IMR-90 (cell line): ENCODE measurements at regions not wholly inside any gene's neighbourhood (a gene's known extent, or its start where the extent isn't known, plus 50 kb on each side); places are given as distances from the start of the nearest gene placed in this dataset.

Experiments used
- ATAC-seq: fragments of 200-7000 bp; cut with Tn5 transposase; 2 replicates; pipeline ENCODE4 v1.9.1; 2020; ENCODE audit warnings: low read depth, mild to moderate bottlenecking, moderate library complexity
- BruUV-seq: library from RNA; stranded (reverse); fragments of 400-500 nt; replicated peaks from 2 replicates; lab custom pipeline; 2021; lab: Mats Ljungman, UMichigan
- CTCF ChIA-PET: fragments of 300-600 bp; formaldehyde crosslinking; extraction: SDS; loops from one replicate; lab custom pipeline; 2021; ENCODE audit warnings: antibody characterized with exemption; lab: Yijun Ruan, JAX
- POLR2A ChIA-PET: fragments of 300-600 bp; sonication (Branson Sonifier 250); formaldehyde crosslinking; loops from one replicate; lab custom pipeline; 2022; ENCODE audit warnings: antibody characterized with exemption; ENCODE audit not compliant: unreplicated experiment; lab: Charles Lee
- DNase-seq: peaks from one replicate; pipeline ENCODE4 v3.0.0; 2013
- H2AFZ ChIP-seq: replicated peaks from 2 replicates; pipeline ENCODE3; 2013; ENCODE audit warnings: low read length, mild to moderate bottlenecking; ENCODE audit not compliant: poor library complexity
- H2AK5ac ChIP-seq: 2 replicates; pipeline ENCODE4 v1.6.1; 2013; ENCODE audit warnings: low read depth, low read length, inconsistent platforms
- H2AK9ac ChIP-seq: replicated peaks from 2 replicates; pipeline ENCODE3; 2013; ENCODE audit warnings: mild to moderate bottlenecking, low read depth, low read length, moderate library complexity; ENCODE audit not compliant: poor library complexity
- H2BK120ac ChIP-seq: 2 replicates; pipeline ENCODE4 v1.6.1; 2013; ENCODE audit warnings: low read depth, low read length, inconsistent platforms
- H2BK15ac ChIP-seq: 3 replicates; pipeline ENCODE4 v1.6.1; 2013; ENCODE audit warnings: low read depth, low read length, inconsistent platforms
- H2BK20ac ChIP-seq: 2 replicates; pipeline ENCODE4 v1.6.1; 2013; ENCODE audit warnings: low read depth, mild to moderate bottlenecking, inconsistent platforms, low read length, moderate library complexity
- H2BK5ac ChIP-seq: 2 replicates; pipeline ENCODE4 v1.6.1; 2013; ENCODE audit warnings: mild to moderate bottlenecking, low read depth, low read length, inconsistent platforms; ENCODE audit not compliant: poor library complexity, severe bottlenecking
- H3K14ac ChIP-seq: replicated peaks from 2 replicates; pipeline ENCODE4 v1.6.1; 2013; ENCODE audit warnings: low read depth, low read length, inconsistent platforms
- H3K18ac ChIP-seq: 2 replicates; pipeline ENCODE4 v1.6.1; 2013; ENCODE audit warnings: low read depth, low read length, control low read depth
- H3K23ac ChIP-seq: 2 replicates; pipeline ENCODE4 v1.6.1; 2013; ENCODE audit warnings: low read depth, low read length, inconsistent platforms
- H3K27ac ChIP-seq: 2 replicates; pipeline ENCODE4 v1.5.1; 2013; ENCODE audit warnings: mild to moderate bottlenecking, control low read depth, low read length; ENCODE audit not compliant: insufficient read depth
- H3K27me3 ChIP-seq: 2 replicates; pipeline ENCODE4 v1.6.1; 2013; ENCODE audit warnings: low read length; ENCODE audit not compliant: control insufficient read depth, insufficient read depth
- H3K36me3 ChIP-seq: 2 replicates; pipeline ENCODE4 v1.6.1; 2013; ENCODE audit warnings: low read length, mixed read lengths; ENCODE audit not compliant: control insufficient read depth, insufficient read depth
- H3K4ac ChIP-seq: 2 replicates; pipeline ENCODE4 v1.6.1; 2013; ENCODE audit warnings: low read depth, low read length, inconsistent platforms
- H3K4me1 ChIP-seq: 2 replicates; pipeline ENCODE4 v1.6.1; 2013; ENCODE audit warnings: low read length, mixed read lengths; ENCODE audit not compliant: control insufficient read depth, insufficient read depth
- H3K4me2 ChIP-seq: 2 replicates; pipeline ENCODE4 v1.6.1; 2013; ENCODE audit warnings: low read depth, mild to moderate bottlenecking, control low read depth, low read length, moderate library complexity
- H3K4me3 ChIP-seq: 2 replicates; pipeline ENCODE4 v1.5.1; 2013; ENCODE audit warnings: low read depth, mild to moderate bottlenecking, control low read depth, low read length, moderate library complexity; ENCODE audit not compliant: insufficient read depth
- H3K56ac ChIP-seq: 2 replicates; pipeline ENCODE4 v1.6.1; 2013; ENCODE audit warnings: low read length, inconsistent platforms; ENCODE audit not compliant: insufficient read depth; ENCODE audit errors: extremely low read depth
- H3K79me1 ChIP-seq, 2 experiments: 2 replicates each; pipeline ENCODE4 v1.6.1; 2013; ENCODE audit warnings: low read length in 2 of 2, inconsistent platforms in 1 of 2, low read depth in 1 of 2
- H3K9ac ChIP-seq: 2 replicates; pipeline ENCODE4 v1.6.1; 2013; ENCODE audit warnings: low read depth, low read length, control low read depth
- H3K9me1 ChIP-seq: 2 replicates; pipeline ENCODE4 v1.6.1; 2013; ENCODE audit warnings: low read length, inconsistent platforms; ENCODE audit not compliant: insufficient read depth
- H3K9me3 ChIP-seq: 2 replicates; pipeline ENCODE4 v1.6.1; 2013; ENCODE audit warnings: low read length; ENCODE audit not compliant: control insufficient read depth, insufficient read depth
- H4K20me1 ChIP-seq: 2 replicates; pipeline ENCODE4 v1.6.1; 2013; ENCODE audit warnings: low read length, inconsistent platforms; ENCODE audit not compliant: insufficient read depth
- H4K5ac ChIP-seq: 2 replicates; pipeline ENCODE4 v1.6.1; 2013; ENCODE audit warnings: mild to moderate bottlenecking, low read depth, low read length, control low read depth
- H4K8ac ChIP-seq, 2 experiments: 2 replicates each; pipeline ENCODE4 v1.6.1; 2013; ENCODE audit warnings: low read depth in 2 of 2, low read length in 2 of 2, control low read depth in 1 of 2, inconsistent platforms in 1 of 2
- H4K91ac ChIP-seq: 2 replicates; pipeline ENCODE4 v1.6.1; 2013; ENCODE audit warnings: low read depth, low read length, inconsistent platforms; ENCODE audit not compliant: insufficient read depth
- BHLHE40 ChIP-seq: fragments of 150-350 bp; IDR thresholded peaks from 2 replicates; pipeline ENCODE4 v1.6.1; 2016; ENCODE audit warnings: mild to moderate bottlenecking, low read depth, low read length
- CEBPB ChIP-seq: IDR thresholded peaks from 2 replicates; pipeline ENCODE4 v1.6.1; 2012; ENCODE audit warnings: low read depth, low read length, improper control_type of control experiment
- CHD1 ChIP-seq: IDR thresholded peaks from 2 replicates; pipeline ENCODE4 v1.6.1; 2012; ENCODE audit warnings: low read depth, low read length, improper control_type of control experiment
- MAZ ChIP-seq: IDR thresholded peaks from 2 replicates; pipeline ENCODE4 v1.6.1; 2012; ENCODE audit warnings: low read depth, mild to moderate bottlenecking, low read length, improper control_type of control experiment, moderate library complexity, borderline replicate concordance
- MXI1 ChIP-seq: IDR thresholded peaks from 2 replicates; pipeline ENCODE4 v1.6.1; 2012; ENCODE audit warnings: low read depth, mild to moderate bottlenecking, low read length, moderate library complexity, borderline replicate concordance
- NFE2L2 ChIP-seq: fragments of 150-350 bp; IDR thresholded peaks from 2 replicates; pipeline ENCODE4 v1.6.1; 2016; ENCODE audit warnings: low read depth, mild to moderate bottlenecking, low read length
- POLR2A ChIP-seq: IDR thresholded peaks from 2 replicates; pipeline ENCODE4 v1.6.1; 2012; ENCODE audit warnings: mild to moderate bottlenecking, low read depth, low read length
- RAD21 ChIP-seq: IDR thresholded peaks from 2 replicates; pipeline ENCODE4 v1.6.1; 2012; ENCODE audit warnings: low read length, improper control_type of control experiment
- RCOR1 ChIP-seq: IDR thresholded peaks from 2 replicates; pipeline ENCODE4 v1.6.1; 2012; ENCODE audit warnings: mild to moderate bottlenecking, low read length, improper control_type of control experiment; ENCODE audit not compliant: insufficient replicate concordance
- RFX5 ChIP-seq: IDR thresholded peaks from 2 replicates; pipeline ENCODE4 v1.8.0; 2012; ENCODE audit warnings: low read depth, mild to moderate bottlenecking, low read length, moderate library complexity
- WGBS, 2 experiments: methylation state at CpG; one replicate each; pipeline versions ENCODE4 v1.1.5 to v1.1.7; 2013; ENCODE audit warnings: missing lambda C conversion rate in 2 of 2; ENCODE audit not compliant: insufficient read length in 1 of 2; ENCODE audit errors: extremely low coverage in 2 of 2; 5-methylcytosine and 5-hydroxymethylcytosine counted together
- dilution Hi-C: fragments of 300-500 bp; cut with HindIII; formaldehyde crosslinking; loops from one replicate; pipeline ENCODE4 v1.14.3; 2018; ENCODE audit warnings: low sequenced_read_pairs; ENCODE audit not compliant: unreplicated experiment
- in situ Hi-C: fragments of 300-500 bp; cut with MboI; formaldehyde crosslinking; loops from 3 replicates; pipeline ENCODE4 v1.14.3; 2019; ENCODE audit warnings: low sequenced_read_pairs, inconsistent platforms, mixed read lengths
- intact Hi-C: fragments of 100-400 bp; cut with micrococcal nuclease; formaldehyde crosslinking; loops from 2 replicates; pipeline ENCODE4 v1.10.0; 2022
- TF ChIP-seq, protein P1 (sequence below): fragments of 150-350 bp; IDR thresholded peaks from 2 replicates; pipeline ENCODE4 v1.6.1; 2016; ENCODE audit warnings: low read depth, mild to moderate bottlenecking, low read length, moderate library complexity, borderline replicate concordance
- TF ChIP-seq, protein P2 (sequence below): conservative IDR thresholded peaks from 2 replicates; pipeline ENCODE4 v1.5.1; 2012; ENCODE audit warnings: mild to moderate bottlenecking, low read depth, low read length, improper control_type of control experiment
- TF ChIP-seq, protein P3 (sequence below): fragments of 150-350 bp; IDR thresholded peaks from 2 replicates; pipeline ENCODE4 v1.6.1; 2017; ENCODE audit warnings: mild to moderate bottlenecking, antibody characterized with exemption, low read length, low read depth

DNA sequence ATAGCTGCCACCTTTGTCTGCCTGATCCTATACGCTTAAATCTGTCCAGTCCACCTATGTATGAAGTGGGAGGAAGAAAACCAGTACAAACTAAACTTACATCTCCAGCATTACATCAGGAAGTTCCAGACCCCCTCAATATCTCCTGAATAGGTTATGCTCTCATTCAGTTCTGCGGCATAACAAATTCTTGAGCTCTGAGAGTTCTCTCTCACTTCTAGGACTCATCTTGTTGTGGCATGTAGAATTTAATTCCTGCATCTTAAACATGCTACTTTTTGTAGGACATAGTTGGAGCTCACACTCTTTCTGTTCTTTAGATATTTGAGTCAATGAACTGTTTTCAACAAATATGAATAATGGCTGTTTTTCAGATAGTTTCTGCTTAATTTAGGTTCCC, 662.5 kb downstream of the CDH11 start:
- Histone ChIP-seq H3K23ac (no peak overlapping the region), H2BK15ac (no peak overlapping the region), H3K18ac (no peak overlapping the region), H3K4me1 (no peaks in the 10 kb centered on the region), H4K5ac (no peak overlapping the region), H3K27ac (no peak overlapping the region), H3K4me2 (no peak overlapping the region), H3K9me3 (no peaks in the 10 kb centered on the region), H4K8ac (no peak overlapping the region), H2AK5ac (no peak overlapping the region), H3K4me3 (no peak overlapping the region), H3K56ac (no peak overlapping the region), H2AK9ac (no peak overlapping the region), H3K9me1 (no peaks in the 10 kb centered on the region), H4K20me1 (no peaks in the 10 kb centered on the region), H2BK5ac (no peak overlapping the region), H4K91ac (no peak overlapping the region), H3K27me3 (no peaks in the 10 kb centered on the region), H3K36me3 (no peaks in the 10 kb centered on the region), H2BK20ac (no peak overlapping the region), H3K79me1 (no peaks in the 10 kb centered on the region), H2AFZ (no peak overlapping the region), H3K9ac (no peak overlapping the region), H3K14ac (no peak overlapping the region), H3K4ac (no peak overlapping the region), H2BK120ac (no peak overlapping the region)
- in situ Hi-C loops (loop anchor here (25.0 kb wide), 2 partner anchors 372 to 1097 kb away; no protein-coding TSS in a partner anchor), intact Hi-C loops (loop anchor here (10.0 kb wide), 2 partner anchors 455 to 1095 kb away; no protein-coding TSS in a partner anchor), dilution Hi-C loops (no loop called here)
- ChIA-PET POLR2A (no interaction called here), CTCF (no interaction called here)
- ATAC-seq (no peak), DNase-seq (no peak)
- no CpG with 5 or more reads among the region's 2 CpGs for WGBS, 2 experiments
- no TSS peak for BruUV-seq
- TF ChIP-seq BHLHE40 = no peak
- TF ChIP-seq, protein P1, sequence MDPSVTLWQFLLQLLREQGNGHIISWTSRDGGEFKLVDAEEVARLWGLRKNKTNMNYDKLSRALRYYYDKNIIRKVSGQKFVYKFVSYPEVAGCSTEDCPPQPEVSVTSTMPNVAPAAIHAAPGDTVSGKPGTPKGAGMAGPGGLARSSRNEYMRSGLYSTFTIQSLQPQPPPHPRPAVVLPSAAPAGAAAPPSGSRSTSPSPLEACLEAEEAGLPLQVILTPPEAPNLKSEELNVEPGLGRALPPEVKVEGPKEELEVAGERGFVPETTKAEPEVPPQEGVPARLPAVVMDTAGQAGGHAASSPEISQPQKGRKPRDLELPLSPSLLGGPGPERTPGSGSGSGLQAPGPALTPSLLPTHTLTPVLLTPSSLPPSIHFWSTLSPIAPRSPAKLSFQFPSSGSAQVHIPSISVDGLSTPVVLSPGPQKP = no peak
- TF ChIP-seq NFE2L2 = no peak
- TF ChIP-seq, protein P2, sequence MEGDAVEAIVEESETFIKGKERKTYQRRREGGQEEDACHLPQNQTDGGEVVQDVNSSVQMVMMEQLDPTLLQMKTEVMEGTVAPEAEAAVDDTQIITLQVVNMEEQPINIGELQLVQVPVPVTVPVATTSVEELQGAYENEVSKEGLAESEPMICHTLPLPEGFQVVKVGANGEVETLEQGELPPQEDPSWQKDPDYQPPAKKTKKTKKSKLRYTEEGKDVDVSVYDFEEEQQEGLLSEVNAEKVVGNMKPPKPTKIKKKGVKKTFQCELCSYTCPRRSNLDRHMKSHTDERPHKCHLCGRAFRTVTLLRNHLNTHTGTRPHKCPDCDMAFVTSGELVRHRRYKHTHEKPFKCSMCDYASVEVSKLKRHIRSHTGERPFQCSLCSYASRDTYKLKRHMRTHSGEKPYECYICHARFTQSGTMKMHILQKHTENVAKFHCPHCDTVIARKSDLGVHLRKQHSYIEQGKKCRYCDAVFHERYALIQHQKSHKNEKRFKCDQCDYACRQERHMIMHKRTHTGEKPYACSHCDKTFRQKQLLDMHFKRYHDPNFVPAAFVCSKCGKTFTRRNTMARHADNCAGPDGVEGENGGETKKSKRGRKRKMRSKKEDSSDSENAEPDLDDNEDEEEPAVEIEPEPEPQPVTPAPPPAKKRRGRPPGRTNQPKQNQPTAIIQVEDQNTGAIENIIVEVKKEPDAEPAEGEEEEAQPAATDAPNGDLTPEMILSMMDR = no peak
- no peak for TF ChIP-seq MXI1
- TF ChIP-seq, protein P3, sequence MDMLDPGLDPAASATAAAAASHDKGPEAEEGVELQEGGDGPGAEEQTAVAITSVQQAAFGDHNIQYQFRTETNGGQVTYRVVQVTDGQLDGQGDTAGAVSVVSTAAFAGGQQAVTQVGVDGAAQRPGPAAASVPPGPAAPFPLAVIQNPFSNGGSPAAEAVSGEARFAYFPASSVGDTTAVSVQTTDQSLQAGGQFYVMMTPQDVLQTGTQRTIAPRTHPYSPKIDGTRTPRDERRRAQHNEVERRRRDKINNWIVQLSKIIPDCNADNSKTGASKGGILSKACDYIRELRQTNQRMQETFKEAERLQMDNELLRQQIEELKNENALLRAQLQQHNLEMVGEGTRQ = no peak
- no peak for TF ChIP-seq RFX5
- no peak for TF ChIP-seq CHD1
- TF ChIP-seq RCOR1 = no peak
- TF ChIP-seq RAD21 = no peak
- TF ChIP-seq CEBPB = no peak
- TF ChIP-seq MAZ = no peak
- TF ChIP-seq POLR2A = no peak
